Ishikawa (cell line): ENCODE measurements at regions not wholly inside any gene's neighbourhood (a gene's known extent, or its start where the extent isn't known, plus 50 kb on each side); places are given as distances from the start of the nearest gene placed in this dataset.

Source experiments
- CEBPB ChIP-seq: IDR thresholded peaks from 2 replicates; pipeline ENCODE4 v1.6.1; 2012
- CREB1 ChIP-seq: IDR thresholded peaks from 2 replicates; pipeline ENCODE4 v1.6.1; 2012; ENCODE audit warnings: low read depth
- EGR1 ChIP-seq: IDR thresholded peaks from 2 replicates; pipeline ENCODE4 v1.6.1; 2012
- EP300 ChIP-seq: IDR thresholded peaks from 2 replicates; pipeline ENCODE4 v1.6.1; 2012; ENCODE audit warnings: borderline replicate concordance
- FOXM1 ChIP-seq: IDR thresholded peaks from 2 replicates; pipeline ENCODE4 v1.6.1; 2012; ENCODE audit warnings: low read depth, borderline replicate concordance
- NFIC ChIP-seq: IDR thresholded peaks from 2 replicates; pipeline ENCODE4 v1.6.1; 2012
- RAD21 ChIP-seq: IDR thresholded peaks from 2 replicates; pipeline ENCODE4 v1.6.1; 2012; ENCODE audit warnings: low read depth
- TAF1 ChIP-seq: IDR thresholded peaks from 2 replicates; pipeline ENCODE4 v1.6.1; 2012; ENCODE audit warnings: low read depth, mild to moderate bottlenecking
- TCF12 ChIP-seq: IDR thresholded peaks from 2 replicates; pipeline ENCODE4 v1.6.1; 2012; ENCODE audit warnings: low read depth
- TEAD4 ChIP-seq: IDR thresholded peaks from 2 replicates; pipeline ENCODE4 v1.6.1; 2012
- YY1 ChIP-seq: IDR thresholded peaks from 2 replicates; pipeline ENCODE4 v1.6.1; 2012; ENCODE audit warnings: low read depth
- ZBTB7A ChIP-seq: IDR thresholded peaks from 2 replicates; pipeline ENCODE4 v1.6.1; 2012; ENCODE audit warnings: low read depth
- TF ChIP-seq, protein P1 (sequence below): IDR thresholded peaks from 2 replicates; pipeline ENCODE4 v1.6.1; 2012
- TF ChIP-seq, protein P2 (sequence below): IDR thresholded peaks from 2 replicates; pipeline ENCODE4 v1.6.1; 2012
- TF ChIP-seq, protein P3 (sequence below): IDR thresholded peaks from 2 replicates; pipeline ENCODE4 v1.6.1; 2012; ENCODE audit warnings: low read depth, mild to moderate bottlenecking

DNA sequence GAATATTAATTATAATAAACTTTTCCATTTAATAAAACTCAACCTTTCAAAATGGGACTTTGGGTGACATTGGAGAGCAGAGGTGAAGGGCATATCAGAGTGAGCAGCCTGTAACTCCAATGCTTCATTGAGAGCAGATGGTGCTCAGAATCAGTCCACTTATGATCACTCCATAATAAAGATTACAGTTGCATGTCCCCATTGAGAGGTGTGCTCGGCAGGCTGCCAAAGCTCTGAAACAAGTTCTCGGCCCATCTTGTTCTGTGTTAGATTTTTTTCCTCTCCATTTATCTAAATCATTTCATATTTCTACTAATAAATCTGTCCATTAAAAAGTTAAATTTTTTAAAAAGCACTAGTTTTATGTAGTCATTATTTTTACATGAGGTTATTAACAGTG is 1786.4 kb upstream of the WWC1 start:
- TF ChIP-seq CEBPB (no peak), EGR1 (no peak)
- TF ChIP-seq, protein P1, sequence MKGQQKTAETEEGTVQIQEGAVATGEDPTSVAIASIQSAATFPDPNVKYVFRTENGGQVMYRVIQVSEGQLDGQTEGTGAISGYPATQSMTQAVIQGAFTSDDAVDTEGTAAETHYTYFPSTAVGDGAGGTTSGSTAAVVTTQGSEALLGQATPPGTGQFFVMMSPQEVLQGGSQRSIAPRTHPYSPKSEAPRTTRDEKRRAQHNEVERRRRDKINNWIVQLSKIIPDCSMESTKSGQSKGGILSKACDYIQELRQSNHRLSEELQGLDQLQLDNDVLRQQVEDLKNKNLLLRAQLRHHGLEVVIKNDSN: no peak

DNA sequence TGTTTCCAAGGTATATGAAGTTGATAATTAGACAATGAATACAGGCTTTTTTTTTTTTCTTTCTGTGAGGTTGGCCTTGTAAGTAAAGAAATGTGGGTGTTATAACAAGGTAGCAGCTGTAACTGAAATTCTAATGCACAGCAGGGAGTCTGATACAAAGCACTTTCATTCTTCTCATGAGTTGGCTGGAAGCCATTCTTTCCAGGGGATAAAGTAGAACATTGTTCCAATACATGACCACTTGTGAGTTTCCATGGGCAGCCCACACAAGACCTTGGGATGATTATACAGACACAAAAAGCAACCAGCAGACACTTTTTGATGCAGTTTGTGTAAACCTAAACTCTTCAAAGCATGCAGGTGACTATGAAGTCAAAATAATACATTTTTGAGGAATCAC is 1785.9 kb upstream of the WWC1 start:
- TF ChIP-seq TCF12 (no peak), TEAD4 (no peak), EP300 (no peak), NFIC (no peak), FOXM1 (no peak), ZBTB7A (no peak), CREB1 (no peak), TAF1 (no peak), CEBPB (no peak), YY1 (no peak), RAD21 (no peak), EGR1 (no peak)
- TF ChIP-seq, protein P2, sequence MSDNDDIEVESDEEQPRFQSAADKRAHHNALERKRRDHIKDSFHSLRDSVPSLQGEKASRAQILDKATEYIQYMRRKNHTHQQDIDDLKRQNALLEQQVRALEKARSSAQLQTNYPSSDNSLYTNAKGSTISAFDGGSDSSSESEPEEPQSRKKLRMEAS: no peak
- TF ChIP-seq, protein P1: no peak
- TF ChIP-seq, protein P3, sequence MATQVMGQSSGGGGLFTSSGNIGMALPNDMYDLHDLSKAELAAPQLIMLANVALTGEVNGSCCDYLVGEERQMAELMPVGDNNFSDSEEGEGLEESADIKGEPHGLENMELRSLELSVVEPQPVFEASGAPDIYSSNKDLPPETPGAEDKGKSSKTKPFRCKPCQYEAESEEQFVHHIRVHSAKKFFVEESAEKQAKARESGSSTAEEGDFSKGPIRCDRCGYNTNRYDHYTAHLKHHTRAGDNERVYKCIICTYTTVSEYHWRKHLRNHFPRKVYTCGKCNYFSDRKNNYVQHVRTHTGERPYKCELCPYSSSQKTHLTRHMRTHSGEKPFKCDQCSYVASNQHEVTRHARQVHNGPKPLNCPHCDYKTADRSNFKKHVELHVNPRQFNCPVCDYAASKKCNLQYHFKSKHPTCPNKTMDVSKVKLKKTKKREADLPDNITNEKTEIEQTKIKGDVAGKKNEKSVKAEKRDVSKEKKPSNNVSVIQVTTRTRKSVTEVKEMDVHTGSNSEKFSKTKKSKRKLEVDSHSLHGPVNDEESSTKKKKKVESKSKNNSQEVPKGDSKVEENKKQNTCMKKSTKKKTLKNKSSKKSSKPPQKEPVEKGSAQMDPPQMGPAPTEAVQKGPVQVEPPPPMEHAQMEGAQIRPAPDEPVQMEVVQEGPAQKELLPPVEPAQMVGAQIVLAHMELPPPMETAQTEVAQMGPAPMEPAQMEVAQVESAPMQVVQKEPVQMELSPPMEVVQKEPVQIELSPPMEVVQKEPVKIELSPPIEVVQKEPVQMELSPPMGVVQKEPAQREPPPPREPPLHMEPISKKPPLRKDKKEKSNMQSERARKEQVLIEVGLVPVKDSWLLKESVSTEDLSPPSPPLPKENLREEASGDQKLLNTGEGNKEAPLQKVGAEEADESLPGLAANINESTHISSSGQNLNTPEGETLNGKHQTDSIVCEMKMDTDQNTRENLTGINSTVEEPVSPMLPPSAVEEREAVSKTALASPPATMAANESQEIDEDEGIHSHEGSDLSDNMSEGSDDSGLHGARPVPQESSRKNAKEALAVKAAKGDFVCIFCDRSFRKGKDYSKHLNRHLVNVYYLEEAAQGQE: no peak

DNA sequence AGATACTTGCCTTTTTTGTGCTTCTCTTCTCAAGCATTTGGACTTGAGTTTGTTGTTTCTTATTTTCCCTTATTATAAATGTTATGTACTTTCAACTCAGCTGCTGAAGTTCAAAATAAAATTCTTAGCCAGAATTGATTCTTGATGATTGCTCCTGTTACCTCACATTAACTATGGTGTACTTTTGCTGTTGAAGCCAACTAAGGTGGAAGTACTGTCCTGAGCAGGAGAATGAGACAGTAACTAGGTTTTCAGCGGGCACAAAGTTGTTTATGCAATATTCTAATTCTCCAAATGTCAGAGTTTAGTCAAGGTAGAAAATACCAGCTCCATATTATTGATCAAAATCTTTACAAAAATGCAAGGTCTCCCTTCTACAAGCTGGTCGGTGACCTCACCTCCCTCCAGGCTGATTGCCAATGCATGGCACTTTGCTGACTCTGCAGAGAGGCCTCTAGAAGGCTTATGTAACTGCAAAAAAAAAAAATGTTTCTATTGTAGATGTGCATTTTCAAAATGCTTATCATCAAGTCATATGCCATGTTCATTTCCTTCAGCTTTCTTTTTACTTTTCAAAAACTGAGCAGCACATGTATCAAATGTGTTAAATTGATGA is 1783.5 kb upstream of the WWC1 start:
- TF ChIP-seq RAD21 (no peak), FOXM1 (no peak), EGR1 (no peak), YY1 (no peak), TCF12 (no peak)
- TF ChIP-seq, protein P1: no peak

DNA sequence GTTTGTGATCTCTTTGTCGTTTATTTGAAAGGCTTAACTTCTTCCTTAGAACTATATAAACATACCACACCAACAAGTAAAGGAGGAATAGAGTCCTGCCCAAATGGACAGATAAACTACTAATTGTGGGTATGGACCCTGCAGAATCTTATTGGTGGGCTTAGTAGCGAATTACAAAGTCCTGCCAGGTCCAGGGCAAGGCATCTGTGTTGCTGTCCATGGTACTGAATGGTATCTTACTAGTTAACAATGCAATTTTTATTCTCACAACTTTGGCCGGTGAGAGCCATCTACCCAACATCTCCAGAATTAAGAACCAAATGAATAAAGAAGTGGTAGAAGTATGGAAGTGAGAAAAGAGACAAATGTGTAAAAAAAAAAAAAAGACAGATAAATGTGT is 1782.4 kb upstream of the WWC1 start:
- TF ChIP-seq, protein P3: peak; percentile 88
- TF ChIP-seq TEAD4: no peak

DNA sequence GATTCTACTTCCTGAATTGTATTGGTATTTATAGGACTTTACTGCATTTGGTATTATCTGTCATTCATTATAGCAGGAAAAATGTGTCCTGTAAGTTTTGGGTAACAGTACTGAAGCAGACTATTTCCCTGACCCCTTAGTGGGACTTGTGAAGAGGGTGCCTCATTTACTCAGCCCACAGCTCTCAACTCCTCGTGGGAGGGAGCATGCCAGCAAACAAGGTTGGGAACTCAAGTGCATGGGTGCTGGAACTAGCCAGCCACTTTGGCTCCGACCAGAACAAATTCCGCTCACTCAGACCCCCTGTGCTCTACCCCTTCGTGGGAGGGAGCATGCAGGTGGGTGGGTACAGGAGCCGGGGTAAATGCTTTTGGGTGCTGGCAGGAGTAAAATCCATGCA is 1773.5 kb upstream of the WWC1 start:
- TF ChIP-seq EP300: no peak
- TF ChIP-seq TEAD4: no peak
- TF ChIP-seq YY1: no peak
- TF ChIP-seq ZBTB7A: no peak
- TF ChIP-seq RAD21: no peak
- no peak for TF ChIP-seq CREB1
- TF ChIP-seq, protein P3: no peak
- TF ChIP-seq EGR1: no peak
- no peak for TF ChIP-seq CEBPB
- no peak for TF ChIP-seq TAF1
- TF ChIP-seq TCF12: no peak
- TF ChIP-seq, protein P2: no peak
- TF ChIP-seq NFIC: no peak
- TF ChIP-seq FOXM1: no peak
- TF ChIP-seq, protein P1: no peak
